DOHH2 (cell line): ENCODE measurements at regions not wholly inside any gene's neighbourhood (a gene's known extent, or its start where the extent isn't known, plus 50 kb on each side); places are given as distances from the start of the nearest gene placed in this dataset.

Experiments used
- EZH2phosphoT487 ChIP-seq: fragments of 200-600 bp; sonication (generic); IDR thresholded peaks from 2 replicates; pipeline ENCODE4 v1.6.1; 2017; ENCODE audit warnings: borderline replicate concordance, mild to moderate bottlenecking, antibody characterized with exemption, low read length, moderate library complexity, mixed read lengths
- TF ChIP-seq, protein P1 (sequence below): fragments of 200-600 bp; sonication (generic); IDR thresholded peaks from one replicate; pipeline ENCODE4 v1.5.1; 2014; ENCODE audit warnings: antibody characterized with exemption, mild to moderate bottlenecking, low read depth, low read length; ENCODE audit not compliant: poor library complexity, severe bottlenecking

DNA sequence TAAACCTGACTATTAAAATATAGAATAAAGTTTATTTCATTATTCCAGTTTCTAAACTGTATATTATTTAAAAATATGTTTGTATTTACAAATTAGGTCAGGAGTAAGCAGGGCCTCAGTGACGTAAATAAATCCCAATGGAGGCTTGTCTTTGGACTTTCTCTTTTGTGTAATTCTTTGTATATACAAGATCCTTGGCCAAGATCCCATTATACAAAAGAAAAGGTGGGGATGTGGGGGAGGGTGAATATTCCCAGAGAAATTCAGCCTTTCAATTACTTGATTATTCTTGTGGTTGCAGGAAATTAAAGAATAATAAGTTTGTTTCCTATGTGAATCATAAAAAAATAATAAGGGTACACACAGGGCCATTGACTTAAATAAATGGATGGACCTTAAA, 178.7 kb upstream of the PRPS1L1 start:
- TF ChIP-seq, protein P1, sequence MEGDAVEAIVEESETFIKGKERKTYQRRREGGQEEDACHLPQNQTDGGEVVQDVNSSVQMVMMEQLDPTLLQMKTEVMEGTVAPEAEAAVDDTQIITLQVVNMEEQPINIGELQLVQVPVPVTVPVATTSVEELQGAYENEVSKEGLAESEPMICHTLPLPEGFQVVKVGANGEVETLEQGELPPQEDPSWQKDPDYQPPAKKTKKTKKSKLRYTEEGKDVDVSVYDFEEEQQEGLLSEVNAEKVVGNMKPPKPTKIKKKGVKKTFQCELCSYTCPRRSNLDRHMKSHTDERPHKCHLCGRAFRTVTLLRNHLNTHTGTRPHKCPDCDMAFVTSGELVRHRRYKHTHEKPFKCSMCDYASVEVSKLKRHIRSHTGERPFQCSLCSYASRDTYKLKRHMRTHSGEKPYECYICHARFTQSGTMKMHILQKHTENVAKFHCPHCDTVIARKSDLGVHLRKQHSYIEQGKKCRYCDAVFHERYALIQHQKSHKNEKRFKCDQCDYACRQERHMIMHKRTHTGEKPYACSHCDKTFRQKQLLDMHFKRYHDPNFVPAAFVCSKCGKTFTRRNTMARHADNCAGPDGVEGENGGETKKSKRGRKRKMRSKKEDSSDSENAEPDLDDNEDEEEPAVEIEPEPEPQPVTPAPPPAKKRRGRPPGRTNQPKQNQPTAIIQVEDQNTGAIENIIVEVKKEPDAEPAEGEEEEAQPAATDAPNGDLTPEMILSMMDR = no peak
- TF ChIP-seq EZH2phosphoT487 = no peak
